EH (cell line): ENCODE measurements at regions not wholly inside any gene's neighbourhood (a gene's known extent, or its start where the extent isn't known, plus 50 kb on each side); places are given as distances from the start of the nearest gene placed in this dataset.
"Not testable (repeated sequence)": the region's sequence is repeated elsewhere in the genome, so short reads cannot be mapped to it uniquely, and the experiment has no call there.

Experiments
- DNase-seq: peaks from one replicate; pipeline ENCODE4 v3.0.0-alpha.2; 2015; ENCODE audit warnings: low read depth

DNA sequence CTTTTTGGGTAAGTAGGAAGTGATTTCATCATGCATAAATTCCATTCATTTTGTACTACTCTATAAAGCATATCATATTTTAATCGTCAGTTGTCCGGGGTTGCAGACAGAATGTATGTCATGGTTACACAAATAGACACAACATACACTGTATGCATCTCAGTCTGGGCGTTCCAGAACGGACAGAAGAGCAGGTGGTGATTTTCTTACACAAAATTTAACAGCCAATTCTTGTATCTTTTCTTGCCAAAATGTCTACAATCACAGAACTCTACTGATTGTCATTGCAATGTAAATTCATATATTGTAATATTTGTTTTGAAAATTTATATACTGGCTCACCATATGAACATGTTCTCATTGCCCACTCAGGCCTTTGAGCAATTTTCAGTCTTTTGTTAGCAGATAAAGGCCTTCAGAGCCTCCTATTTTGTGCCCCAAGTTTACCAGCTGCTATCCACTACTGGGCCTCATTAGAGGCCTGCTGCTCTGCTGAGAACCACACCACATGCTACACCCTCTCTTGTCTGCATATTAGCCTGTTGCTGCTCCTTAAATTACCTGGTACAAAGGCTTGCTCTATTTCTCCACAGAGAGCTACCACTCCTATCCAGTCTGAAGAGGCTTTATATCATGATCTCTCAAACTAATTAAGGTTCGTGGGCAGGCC lies 61.5 kb downstream of the PRDM13 start:
- DNase-seq = no peak

DNA sequence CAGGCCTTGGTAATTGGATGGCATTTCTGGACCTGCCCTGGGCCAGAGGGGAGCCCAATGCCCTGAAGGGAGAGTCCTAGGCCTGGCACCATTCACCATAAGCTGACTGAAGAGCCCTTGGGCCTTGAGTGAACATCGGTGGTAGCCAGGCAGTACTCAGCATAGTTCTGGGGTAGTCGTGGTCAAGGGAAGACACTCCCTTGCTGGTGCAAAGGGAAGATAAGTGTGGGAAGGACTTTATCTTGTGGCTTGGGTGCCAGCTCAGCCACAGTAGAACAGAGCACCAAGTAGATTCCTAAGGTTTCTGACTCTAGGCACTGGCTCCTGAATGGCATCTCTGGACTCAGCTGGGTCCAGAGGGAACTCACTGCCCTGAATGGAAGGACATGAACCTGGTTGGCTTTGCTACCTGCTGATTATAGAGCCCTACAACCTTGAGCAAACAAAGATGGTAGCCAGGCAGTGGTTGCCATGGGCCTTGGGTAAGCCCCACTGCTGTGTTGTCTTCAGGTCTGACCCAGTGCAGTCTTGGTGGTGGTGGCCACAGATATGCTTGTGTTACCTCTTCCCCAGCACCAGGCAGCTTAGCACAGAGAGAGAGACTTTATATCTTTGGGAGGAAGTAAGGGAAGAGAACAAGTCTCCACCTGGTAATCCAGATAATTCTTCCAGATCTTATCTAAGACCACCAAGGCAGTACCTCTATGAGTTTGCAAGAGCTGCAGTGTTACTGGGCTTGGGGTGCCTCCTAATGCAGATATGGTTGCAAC lies 83.5 kb downstream of the PRDM13 start:
- no peak for DNase-seq

DNA sequence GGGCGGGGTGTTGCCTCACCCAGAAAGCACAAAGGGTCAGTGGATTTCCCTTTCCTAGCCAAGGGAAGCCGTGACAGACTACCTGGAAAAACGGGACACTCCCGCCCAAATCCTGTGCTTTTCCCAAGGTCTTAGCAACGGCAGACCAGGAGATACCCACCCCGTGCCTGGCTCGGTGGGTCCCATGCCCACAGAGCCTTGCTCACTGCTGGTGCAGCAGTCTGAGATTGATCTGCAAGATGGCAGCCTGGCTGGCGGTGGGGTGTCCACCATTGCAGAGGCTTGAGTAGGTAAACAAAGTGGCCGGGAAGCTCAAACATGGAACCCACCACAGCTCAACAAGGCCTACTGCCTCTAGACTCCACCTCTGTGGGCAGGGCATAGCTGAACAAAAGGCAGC lies 95.7 kb downstream of the PRDM13 start:
- DNase-seq = not testable (repeated sequence)

DNA sequence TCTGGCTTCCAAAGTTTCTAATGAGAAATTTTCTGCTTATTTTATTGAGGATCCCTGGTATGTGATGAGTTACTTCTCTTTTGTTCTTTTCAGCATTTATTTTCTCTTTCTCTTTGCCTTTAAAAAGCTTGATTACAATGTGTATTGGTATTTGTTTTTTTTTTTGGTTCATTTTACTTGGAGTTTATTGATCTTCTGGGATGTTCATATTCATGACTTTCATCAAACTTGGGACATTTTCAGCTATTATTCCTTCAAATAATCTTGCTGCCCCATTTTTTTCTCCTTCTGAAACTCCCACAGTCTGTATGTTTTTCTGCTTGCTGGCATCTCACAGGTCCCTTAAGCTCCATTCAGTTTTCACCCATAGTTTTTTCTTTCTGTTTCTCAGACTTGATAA lies 102.4 kb downstream of the PRDM13 start:
- no peak for DNase-seq

DNA sequence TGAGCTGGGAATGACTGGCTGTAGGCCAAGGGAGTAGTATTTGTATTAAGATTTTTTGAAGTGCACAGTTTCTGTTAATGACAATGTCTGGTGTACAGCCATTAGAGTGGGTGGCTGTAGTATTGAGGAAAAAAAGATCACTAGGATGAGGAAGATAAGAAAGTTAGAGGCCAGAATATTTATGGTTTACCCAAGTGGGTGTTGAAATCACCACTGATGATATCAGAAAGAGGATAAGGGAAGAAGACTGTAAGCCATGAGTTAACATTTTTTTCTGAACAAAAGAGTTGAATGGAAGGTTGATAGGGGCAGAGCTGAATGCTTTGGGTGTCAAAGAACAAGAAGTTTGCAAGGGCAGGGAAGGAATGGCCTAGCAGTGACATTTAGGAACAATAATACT lies 104.7 kb downstream of the PRDM13 start:
- DNase-seq = no peak

DNA sequence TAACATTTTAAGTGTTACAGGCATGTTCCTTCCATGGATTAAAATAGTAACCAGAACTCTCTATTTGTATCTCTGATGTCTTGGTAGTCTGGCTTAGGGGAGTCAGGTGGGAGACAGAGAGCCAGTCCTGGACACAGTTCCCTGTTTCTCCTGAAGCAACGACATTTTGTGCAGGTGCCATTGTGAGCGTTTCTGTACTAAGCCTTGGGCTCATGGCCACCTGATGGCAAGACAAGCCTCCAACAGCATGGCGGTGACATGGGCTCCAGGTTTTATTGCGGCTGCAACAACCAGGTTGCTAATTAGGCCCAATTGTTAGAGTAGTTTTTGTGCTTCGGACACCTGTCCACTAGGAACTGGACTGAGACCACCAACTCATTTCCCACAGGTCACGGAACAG lies 105.3 kb downstream of the PRDM13 start:
- no peak for DNase-seq

DNA sequence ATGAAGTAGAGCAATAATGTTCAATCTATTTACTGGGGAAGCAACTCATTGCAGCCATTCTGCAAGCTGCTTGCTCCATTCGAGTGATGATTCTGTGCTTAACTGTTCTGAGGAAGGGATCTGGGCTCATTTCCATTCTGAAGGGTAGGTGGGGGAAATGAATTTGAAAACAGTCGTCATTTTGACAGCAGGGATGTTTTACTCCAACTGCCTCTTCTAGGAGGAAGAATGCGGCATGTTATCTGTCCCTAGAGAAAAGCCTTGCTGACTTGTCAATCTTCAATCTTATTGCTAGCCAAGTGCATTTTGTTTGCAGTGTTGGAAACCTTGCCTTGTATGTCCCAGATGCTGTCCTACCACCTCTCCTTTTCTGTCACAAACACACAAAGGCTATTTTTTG lies 105.9 kb downstream of the PRDM13 start:
- DNase-seq = no peak

DNA sequence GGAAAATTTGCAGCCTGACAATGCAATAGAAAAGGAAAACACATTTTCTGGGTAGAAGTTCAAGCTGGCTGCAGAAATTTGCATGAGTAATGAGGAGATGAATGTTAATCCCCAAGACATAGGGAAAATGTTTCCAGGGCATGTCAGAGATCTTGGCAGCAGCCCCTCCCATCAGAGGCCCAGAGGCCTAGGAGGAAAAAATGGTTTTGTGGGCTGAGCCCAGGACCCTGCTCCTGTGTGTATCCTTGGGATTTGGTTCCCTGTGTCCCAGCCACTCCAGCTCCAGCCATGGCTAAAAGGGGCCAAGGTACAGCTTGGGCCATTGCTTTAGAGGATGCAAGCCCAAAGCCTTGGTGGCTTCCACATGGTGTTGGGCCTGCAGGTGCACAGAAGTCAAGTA lies 115.4 kb downstream of the PRDM13 start:
- not testable (repeated sequence) for DNase-seq

DNA sequence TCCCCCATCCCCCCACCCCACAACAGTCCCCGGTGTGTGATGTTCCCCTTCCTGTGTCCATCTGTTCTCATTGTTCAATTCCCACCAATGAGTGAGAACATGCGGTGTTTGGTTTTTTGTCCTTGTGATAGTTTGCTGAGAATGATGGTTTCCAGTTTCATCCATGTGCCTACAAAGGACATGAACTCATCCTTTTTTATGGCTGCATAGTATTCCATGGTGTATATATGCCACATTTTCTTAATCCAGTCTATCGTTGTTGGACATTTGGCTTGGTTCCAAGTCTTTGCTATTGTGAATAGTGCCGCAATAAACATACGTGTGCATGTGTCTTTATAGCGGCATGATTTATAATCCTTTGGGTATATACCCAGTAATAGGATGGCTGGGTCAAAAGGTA lies 123.6 kb downstream of the PRDM13 start:
- DNase-seq = not testable (repeated sequence)

DNA sequence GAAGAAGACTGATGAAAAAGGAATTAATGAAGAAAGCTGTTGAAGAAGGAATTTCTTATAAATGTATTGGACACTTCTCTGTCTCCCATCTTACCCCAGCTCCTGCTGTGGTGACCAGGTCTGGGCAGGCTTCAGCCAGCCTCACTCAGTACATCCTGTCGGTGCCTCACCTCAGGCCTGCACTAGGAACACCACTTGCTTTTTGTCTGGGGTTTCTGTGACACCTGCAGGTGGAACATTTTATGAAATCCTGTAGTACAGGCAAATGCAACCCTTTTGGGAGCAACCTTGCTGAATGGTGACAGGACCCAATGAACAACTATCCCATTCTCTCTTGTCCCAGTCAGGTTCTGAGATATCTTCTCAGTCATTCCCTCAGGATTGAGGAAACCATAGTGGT lies 129.7 kb downstream of the PRDM13 start:
- no peak for DNase-seq

DNA sequence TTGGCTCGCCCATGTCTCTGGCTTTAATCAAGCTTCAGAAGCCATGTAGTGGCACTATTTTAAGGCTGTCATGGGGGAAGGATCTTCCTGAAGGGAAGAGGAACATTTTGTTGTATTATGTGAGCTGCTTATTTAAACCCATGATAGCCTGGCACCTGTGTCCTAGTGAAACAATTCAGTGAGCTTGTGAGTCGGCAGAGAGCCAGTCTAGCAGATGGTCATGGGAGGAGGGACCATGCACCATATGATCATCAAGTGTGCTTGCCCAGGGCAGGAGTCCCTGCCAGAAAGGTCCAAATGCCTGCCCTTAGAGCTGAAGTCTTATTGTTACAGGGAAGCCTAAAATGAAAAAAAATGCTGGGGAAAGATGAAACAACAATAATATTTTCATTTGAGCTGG lies 132.9 kb downstream of the PRDM13 start:
- no peak for DNase-seq

DNA sequence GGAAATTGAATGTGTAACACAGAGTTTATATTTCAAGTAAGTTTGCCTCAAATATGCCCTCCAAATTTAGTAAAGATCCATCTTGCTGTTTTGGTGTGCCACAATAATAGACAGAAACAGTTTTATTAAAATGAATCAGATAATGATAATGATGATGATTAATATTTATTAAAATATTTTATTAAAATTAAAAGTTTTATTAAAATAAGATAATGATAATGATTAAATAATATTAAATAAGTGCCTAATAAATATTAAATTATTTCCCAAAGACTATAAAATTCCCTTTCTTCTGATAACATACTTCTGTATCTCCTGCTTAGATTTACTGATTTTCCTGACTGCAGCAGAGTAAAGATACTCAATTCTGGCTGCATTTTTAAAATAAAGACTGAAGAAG lies 134.5 kb downstream of the PRDM13 start:
- DNase-seq = no peak

DNA sequence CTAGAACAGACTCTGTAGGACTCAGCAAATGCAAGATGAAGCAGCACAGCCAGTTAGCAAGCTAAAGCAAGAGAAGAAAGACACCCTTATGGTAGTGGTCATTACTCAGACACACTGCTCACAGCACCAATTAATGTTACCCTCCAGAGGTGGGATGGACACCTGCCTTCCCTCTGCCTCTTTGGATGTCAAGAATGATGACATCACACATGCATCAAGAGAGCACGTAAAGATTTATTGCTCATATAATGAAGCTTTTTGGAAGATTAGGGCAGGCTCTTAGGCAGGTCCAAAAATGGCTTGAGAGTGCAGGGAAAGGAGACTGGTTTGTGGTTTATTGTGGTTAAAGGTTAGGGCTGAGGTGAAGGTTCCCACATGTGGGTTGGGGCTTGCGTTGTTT lies 137.0 kb downstream of the PRDM13 start:
- no peak for DNase-seq

DNA sequence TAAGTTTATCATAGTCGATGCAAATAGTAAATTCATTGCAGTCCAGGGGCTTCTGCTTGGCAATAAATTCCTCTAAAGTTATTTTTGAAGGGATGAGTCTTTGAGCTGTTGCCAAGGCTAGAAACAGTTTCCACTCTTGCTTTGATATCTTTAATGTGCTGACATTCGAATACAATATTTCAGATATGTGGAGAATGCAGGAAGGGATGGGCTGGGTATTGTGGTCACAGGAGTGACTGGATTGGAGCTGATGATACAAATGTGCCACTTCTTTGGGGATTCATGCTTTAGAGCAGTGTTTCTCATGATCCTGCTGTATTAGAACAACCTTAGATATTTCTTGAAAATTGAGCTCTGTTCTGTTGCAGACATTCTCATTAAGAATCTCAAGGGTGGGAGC lies 139.0 kb downstream of the PRDM13 start:
- peak; percentile 51 for DNase-seq

DNA sequence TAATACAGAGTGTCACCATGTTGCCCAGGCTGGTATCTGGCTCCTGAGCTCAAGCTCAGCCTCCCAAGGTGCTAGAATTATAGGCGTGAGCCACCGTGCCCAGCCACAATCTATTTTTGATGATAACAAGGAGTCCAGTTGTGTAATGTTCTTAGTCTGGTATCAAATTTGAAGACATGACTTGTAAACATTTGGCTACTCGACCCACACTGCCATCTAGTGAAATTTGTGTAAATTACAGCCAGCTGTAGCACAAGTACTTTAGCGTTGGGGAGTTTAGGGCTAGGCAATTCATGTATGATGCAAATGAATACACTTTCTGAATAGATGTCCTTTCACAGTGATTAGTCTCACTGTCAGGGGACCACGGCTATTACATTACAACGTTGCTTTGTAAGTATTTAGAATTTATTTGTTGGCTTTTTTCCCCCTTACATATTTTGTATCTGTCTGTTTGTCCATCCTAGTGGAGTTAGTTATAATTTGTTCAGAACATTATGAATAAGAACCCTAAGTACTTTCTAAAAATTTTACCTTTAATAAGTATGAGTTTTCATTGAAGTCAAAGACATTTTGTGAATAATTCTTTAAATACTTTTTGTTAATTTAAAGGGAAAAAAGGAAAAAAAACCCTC lies 139.7 kb downstream of the PRDM13 start:
- DNase-seq = peak; percentile 75

DNA sequence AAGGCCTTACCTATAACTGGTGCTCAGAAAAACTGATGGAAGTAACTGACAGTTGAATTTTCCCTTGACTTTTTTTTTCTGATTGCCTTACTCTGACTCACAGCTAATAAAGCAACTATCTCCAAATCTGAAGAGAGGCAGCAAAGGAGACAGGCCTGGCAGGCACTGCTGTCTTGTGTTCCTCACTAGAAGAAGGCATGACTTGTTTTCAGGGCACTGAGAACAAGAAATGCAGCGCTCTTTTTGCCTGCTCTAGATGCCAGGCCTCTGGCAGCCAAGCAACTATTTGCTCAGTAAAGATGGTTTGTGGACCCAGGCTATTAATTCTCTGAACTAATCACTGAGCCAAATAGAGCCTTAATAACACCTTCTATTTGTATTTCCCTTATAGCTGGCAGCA lies 155.1 kb downstream of the PRDM13 start:
- no peak for DNase-seq

DNA sequence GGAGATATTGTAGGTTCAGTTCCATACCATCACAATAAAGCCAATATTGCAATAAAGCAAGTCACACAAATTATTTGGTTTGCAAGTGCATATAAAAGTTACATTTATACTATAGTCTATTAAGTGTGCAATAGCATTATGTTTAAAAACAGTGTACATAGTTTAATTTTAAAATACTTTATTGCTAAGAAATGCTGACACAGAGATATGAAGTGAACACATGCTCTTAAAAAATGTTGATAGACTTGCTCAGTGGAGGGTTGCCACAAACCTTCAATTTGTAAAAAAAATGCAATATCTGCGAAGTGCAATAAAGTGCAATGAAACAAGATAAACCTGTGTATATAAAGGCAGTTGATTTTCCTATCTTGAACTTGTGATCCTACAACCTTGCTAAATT lies 161.5 kb downstream of the PRDM13 start:
- no peak for DNase-seq

DNA sequence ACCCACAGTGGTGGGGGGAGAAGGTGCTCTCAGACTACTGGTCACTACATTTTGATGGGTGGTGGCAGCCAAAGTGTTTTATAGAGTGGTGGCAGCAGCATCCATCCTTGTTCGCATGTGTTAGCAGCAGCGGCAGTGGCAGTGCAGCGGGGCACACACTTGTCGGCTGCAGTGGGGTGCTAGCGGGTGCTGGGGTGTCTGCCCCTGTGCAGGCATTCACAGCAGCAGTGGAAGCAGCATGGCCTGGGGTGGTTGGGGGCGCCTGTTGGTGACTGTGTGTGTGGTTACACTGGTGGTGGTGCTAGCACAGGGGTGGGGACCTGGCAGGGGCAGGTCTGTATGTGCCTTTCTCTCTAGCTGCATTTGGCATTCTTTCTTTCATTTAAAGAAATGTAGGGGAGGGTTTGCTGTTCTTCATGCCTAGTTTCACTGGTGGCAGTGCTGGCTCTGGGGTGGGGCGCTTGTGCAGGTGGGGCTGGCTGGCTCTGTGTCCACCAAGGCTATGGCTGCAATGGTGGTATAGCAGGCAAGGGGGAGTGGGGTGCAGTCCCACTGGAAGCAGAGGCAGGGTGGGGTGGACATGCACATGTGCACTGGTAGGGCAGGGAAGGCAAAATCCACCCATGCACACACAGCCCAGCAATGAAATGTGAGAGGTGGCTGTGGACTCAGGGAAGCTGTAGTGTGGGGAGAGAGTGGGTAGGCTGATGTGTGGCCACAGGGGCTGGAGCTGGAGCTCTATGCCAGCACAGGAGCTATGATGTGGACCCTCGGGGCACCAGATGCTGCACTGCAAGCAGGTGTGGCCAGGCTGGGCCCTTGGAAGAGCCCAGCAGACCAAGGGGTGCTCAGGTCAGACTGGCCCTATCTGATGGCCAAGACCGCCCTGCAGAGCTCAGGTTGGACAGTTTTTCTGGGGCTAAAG lies 173.3 kb downstream of the PRDM13 start:
- no peak for DNase-seq

DNA sequence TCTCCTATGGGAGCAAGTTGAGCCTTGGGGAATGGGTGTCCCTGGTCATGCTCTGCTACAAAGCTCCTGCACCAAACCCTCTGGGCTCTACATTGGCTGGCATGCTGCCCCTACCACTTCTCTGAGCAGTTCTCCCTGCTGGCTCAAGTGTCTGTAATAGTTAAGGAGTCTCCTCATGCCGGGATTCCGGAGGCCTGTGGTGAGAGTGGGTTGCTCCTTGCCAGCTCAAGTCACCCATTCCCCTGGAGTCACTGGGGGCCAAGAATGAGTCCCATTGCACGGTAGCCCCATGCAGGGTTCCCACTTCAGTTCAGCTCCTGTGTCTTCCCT lies 173.9 kb downstream of the PRDM13 start:
- DNase-seq = no peak

DNA sequence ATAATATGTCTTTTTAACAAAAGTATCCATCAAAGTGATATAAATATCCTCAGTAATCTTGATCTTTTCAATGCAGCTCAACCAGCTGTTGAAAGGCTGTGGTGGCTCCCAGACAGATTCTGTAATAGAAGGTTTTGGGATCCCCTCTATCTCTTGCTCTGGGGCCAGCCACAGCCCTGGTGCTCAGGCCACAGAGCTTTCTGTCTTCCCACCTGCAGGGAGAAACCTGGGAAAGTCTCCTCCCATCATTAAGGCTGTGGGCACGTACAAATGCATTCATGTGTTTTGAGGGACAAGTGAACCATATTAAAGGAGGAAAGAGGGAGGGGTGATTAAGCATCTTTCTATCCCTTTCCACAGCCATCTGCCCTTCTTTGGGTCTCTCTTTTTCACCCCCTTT lies 183.1 kb downstream of the PRDM13 start:
- no peak for DNase-seq

DNA sequence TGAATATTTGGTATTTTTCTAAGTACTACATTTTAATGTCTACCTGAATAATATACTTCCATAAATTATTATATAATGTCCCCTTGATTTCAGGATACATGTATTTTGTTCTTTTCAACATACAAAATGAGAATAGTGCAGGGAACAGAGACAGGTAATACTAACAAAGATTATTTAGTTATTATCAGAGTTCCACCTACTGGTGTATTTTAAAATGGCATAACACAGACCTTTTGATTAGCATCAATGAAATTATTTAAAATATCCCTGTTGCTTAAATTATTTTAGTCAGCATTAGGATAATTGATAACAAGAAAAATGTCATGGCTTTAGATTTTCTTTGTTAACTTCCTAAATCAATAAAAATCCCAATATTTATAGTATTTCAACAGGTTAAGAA lies 184.0 kb downstream of the PRDM13 start:
- no peak for DNase-seq

DNA sequence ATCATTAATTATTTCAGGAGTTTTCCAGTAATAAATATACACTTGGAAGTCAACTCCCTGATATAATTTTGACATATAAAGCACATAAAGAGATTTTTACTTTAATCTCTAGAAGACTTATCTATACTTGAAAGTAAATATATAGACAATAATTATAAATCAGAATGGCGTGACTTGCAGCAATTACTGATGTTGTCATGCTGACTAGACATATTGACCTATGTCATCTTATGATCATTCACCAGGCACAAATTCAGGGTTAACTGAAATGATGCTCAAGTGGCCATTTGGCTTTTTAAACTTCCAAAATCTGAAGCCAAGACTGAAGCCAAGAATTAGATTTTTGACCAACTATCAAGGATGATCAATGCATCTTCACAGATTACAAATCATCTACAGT lies 192.2 kb downstream of the MCHR2 start:
- no peak for DNase-seq
